ENCODE measurements at regions not wholly inside any gene's neighbourhood (a gene's known extent, or its start where the extent isn't known, plus 50 kb on each side); places are given as distances from the start of the nearest gene placed in this dataset.

DNA sequence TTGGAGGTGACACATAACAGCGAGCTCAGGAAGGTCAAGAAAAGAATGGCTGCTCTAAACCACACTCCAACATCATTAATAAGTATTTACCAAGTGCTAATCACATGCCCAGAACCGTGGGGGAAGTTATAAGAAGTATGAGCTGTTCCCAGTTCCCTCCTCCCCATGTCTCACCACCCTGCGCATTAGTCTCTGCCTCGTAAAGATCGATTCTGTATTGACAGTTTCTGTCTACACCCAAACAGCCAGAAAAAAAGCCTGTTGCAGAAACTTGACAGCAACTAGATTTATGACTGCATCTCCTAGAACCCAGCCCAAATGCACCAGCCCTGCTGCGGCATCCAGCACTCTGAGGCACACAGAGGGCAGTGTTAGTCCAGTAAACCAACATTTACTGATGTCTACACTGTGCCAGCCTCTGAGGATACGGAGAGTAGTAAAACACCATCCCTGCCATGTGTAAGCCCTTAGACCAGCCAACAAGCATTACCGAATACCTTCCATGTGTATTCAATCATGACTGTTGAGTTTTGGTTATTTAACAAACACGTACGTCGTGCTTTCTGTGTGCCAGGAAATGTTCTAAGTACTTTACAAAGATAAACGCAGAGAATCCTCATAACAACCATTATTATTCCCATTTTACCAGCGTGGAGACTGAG lies 63.6 kb upstream of the ZBTB40 start:
- TF ChIP-seq, protein P1, sequence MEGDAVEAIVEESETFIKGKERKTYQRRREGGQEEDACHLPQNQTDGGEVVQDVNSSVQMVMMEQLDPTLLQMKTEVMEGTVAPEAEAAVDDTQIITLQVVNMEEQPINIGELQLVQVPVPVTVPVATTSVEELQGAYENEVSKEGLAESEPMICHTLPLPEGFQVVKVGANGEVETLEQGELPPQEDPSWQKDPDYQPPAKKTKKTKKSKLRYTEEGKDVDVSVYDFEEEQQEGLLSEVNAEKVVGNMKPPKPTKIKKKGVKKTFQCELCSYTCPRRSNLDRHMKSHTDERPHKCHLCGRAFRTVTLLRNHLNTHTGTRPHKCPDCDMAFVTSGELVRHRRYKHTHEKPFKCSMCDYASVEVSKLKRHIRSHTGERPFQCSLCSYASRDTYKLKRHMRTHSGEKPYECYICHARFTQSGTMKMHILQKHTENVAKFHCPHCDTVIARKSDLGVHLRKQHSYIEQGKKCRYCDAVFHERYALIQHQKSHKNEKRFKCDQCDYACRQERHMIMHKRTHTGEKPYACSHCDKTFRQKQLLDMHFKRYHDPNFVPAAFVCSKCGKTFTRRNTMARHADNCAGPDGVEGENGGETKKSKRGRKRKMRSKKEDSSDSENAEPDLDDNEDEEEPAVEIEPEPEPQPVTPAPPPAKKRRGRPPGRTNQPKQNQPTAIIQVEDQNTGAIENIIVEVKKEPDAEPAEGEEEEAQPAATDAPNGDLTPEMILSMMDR (conservative IDR thresholded peaks at IDR 0.05; ENCODE audit: low read depth in 2 of 2) = no peak
- TF ChIP-seq, protein P2, sequence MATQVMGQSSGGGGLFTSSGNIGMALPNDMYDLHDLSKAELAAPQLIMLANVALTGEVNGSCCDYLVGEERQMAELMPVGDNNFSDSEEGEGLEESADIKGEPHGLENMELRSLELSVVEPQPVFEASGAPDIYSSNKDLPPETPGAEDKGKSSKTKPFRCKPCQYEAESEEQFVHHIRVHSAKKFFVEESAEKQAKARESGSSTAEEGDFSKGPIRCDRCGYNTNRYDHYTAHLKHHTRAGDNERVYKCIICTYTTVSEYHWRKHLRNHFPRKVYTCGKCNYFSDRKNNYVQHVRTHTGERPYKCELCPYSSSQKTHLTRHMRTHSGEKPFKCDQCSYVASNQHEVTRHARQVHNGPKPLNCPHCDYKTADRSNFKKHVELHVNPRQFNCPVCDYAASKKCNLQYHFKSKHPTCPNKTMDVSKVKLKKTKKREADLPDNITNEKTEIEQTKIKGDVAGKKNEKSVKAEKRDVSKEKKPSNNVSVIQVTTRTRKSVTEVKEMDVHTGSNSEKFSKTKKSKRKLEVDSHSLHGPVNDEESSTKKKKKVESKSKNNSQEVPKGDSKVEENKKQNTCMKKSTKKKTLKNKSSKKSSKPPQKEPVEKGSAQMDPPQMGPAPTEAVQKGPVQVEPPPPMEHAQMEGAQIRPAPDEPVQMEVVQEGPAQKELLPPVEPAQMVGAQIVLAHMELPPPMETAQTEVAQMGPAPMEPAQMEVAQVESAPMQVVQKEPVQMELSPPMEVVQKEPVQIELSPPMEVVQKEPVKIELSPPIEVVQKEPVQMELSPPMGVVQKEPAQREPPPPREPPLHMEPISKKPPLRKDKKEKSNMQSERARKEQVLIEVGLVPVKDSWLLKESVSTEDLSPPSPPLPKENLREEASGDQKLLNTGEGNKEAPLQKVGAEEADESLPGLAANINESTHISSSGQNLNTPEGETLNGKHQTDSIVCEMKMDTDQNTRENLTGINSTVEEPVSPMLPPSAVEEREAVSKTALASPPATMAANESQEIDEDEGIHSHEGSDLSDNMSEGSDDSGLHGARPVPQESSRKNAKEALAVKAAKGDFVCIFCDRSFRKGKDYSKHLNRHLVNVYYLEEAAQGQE (IDR thresholded peaks at IDR 0.05; ENCODE audit: unreplicated experiment) = no peak
- TF ChIP-seq, protein P3, sequence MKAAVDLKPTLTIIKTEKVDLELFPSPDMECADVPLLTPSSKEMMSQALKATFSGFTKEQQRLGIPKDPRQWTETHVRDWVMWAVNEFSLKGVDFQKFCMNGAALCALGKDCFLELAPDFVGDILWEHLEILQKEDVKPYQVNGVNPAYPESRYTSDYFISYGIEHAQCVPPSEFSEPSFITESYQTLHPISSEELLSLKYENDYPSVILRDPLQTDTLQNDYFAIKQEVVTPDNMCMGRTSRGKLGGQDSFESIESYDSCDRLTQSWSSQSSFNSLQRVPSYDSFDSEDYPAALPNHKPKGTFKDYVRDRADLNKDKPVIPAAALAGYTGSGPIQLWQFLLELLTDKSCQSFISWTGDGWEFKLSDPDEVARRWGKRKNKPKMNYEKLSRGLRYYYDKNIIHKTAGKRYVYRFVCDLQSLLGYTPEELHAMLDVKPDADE (IDR thresholded peaks at IDR 0.05) = no peak
- TF ChIP-seq JUNB (IDR thresholded peaks at IDR 0.05; ENCODE audit: unreplicated experiment) = no peak
- TF ChIP-seq EZH2 (IDR thresholded peaks at IDR 0.05; ENCODE audit: low read depth, unreplicated experiment) = no peak
- no peak for TF ChIP-seq POLR2AphosphoS5 (IDR thresholded peaks at IDR 0.05; ENCODE audit: low read depth)
- TF ChIP-seq CREB1 (CRISPR knock-in tag; IDR thresholded peaks at IDR 0.05; ENCODE audit: low read depth) = no peak
- TF ChIP-seq EZH2phosphoT487 (IDR thresholded peaks at IDR 0.05; ENCODE audit: unreplicated experiment) = no peak
- no peak for TF ChIP-seq ZNF331 (CRISPR knock-in tag; IDR thresholded peaks at IDR 0.05; ENCODE audit: low read depth)
- no peak for TF ChIP-seq NANOG (IDR thresholded peaks at IDR 0.05; ENCODE audit: borderline replicate concordance)
- TF ChIP-seq STAT1 (IDR thresholded peaks at IDR 0.05; ENCODE audit: unreplicated experiment) = no peak
